ENCODE measurements at regions not wholly inside any gene's neighbourhood (a gene's known extent, or its start where the extent isn't known, plus 50 kb on each side); places are given as distances from the start of the nearest gene placed in this dataset.

- TF ChIP-seq CTCF (conservative IDR thresholded peaks at IDR 0.05; ENCODE audit: low read depth, low read length) (no peak), SMC3 (IDR thresholded peaks at IDR 0.05; ENCODE audit: low read depth, low read length) (no peak), RAD21 (IDR thresholded peaks at IDR 0.05; ENCODE audit: low read length) (no peak), POLR2A (IDR thresholded peaks at IDR 0.05; ENCODE audit: low read depth, low read length) (no peak), CEBPB (IDR thresholded peaks at IDR 0.05; ENCODE audit: low read depth, low read length) (no peak), NFE2L2 (IDR thresholded peaks at IDR 0.05; ENCODE audit: low read depth, low read length) (no peak), MAFK (IDR thresholded peaks at IDR 0.05; ENCODE audit: low read depth, low read length) (no peak), BHLHE40 (IDR thresholded peaks at IDR 0.05; ENCODE audit: low read depth, low read length) (no peak), ELK1 (IDR thresholded peaks at IDR 0.05; ENCODE audit: borderline replicate concordance, low read depth, low read length) (no peak)
Measured at GRCh38 chr14:66005900-66006434, 480.2 kb upstream of the CCDC196 start.
